ENCODE measurements at regions not wholly inside any gene's neighbourhood (a gene's known extent, or its start where the extent isn't known, plus 50 kb on each side); places are given as distances from the start of the nearest gene placed in this dataset.

DNA sequence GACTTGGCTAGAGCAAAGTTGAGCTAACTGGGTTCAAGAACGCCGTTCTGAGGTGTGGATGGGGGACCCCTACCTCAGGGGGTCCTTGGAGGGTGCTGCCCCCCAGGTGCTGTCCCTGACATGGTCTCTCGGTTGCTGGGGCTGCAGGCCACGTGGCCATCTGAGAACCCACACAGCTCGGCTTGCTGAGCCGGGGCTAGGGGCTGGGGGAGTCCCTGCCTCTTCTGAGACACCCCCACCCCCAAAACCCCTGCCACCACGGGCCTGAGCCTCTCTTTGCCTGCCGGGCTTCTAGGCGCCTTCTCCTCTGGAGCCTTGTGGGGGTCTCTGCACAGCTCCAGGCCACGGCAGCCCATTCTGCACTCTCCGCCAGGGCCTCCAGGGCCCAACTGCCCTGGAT lies 52.0 kb upstream of the LAMA1 start:
- intact Hi-C loops (cut with DNase I, micrococcal nuclease) = no loop called here
- no peaks in the 10 kb centered on the region for H3K36me3 ChIP-seq (ENCODE audit: low read depth)
- no peaks in the 10 kb centered on the region for H3K9me3 ChIP-seq
- H3K4me3 ChIP-seq = no peak overlapping the region
- no peaks in the 10 kb centered on the region for H3K4me1 ChIP-seq (ENCODE audit: low read depth)
- DNase-seq (no peak), ATAC-seq (no peak)
- TF ChIP-seq, protein P1, sequence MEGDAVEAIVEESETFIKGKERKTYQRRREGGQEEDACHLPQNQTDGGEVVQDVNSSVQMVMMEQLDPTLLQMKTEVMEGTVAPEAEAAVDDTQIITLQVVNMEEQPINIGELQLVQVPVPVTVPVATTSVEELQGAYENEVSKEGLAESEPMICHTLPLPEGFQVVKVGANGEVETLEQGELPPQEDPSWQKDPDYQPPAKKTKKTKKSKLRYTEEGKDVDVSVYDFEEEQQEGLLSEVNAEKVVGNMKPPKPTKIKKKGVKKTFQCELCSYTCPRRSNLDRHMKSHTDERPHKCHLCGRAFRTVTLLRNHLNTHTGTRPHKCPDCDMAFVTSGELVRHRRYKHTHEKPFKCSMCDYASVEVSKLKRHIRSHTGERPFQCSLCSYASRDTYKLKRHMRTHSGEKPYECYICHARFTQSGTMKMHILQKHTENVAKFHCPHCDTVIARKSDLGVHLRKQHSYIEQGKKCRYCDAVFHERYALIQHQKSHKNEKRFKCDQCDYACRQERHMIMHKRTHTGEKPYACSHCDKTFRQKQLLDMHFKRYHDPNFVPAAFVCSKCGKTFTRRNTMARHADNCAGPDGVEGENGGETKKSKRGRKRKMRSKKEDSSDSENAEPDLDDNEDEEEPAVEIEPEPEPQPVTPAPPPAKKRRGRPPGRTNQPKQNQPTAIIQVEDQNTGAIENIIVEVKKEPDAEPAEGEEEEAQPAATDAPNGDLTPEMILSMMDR (IDR thresholded peaks at IDR 0.05) = no peak

DNA sequence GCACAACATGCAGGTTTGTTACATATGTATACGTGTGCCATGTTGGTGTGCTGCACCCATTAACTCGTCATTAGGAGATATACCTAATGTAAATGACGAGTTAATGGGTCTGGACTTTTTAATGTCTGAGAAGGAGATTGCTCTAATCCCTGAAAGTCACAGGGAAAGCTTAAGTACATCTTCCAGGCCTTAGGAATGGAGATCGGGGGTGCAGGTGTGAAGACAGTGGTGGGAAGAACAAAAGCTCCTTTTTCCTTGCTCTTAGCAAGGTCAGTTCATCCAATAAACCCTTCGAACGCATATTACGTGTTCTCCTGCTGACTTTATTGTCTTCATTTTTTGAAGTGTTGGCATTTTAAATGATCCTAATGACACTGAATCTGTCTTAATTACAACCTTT lies 50.8 kb upstream of the LAMA1 start:
- no peak for ATAC-seq
- DNase-seq = no peak
- H3K36me3 ChIP-seq (ENCODE audit: low read depth) = no peaks in the 10 kb centered on the region
- intact Hi-C loops (cut with DNase I, micrococcal nuclease) = no loop called here
- no peaks in the 10 kb centered on the region for H3K4me1 ChIP-seq (ENCODE audit: low read depth)
- no peaks in the 10 kb centered on the region for H3K9me3 ChIP-seq
- TF ChIP-seq, protein P1 (IDR thresholded peaks at IDR 0.05) = no peak
- H3K4me3 ChIP-seq = no peak overlapping the region
